Body of pancreas (tissue), 4 donors: ENCODE measurements at regions not wholly inside any gene's neighbourhood (a gene's known extent, or its start where the extent isn't known, plus 50 kb on each side); places are given as distances from the start of the nearest gene placed in this dataset.

Experiments used
- ATAC-seq: fragments of 150-250 bp; one replicate; pipeline ENCODE4 v1.9.1; 2016
- DNase-seq, 4 donors: peaks; one replicate each; pipeline ENCODE4 v3.0.0-alpha.2; 2019
- H3K27ac ChIP-seq, 4 donors: fragments of 200-600 bp; sonication (generic); 1 replicate in 3 of 4; 2 replicates in 1 of 4; pipeline versions ENCODE4 v1.5.1 to v1.6.1; 2016 to 2019; ENCODE audit warnings: mild to moderate bottlenecking in 1 of 4, mixed read lengths in 1 of 4, moderate library complexity in 1 of 4
- H3K27me3 ChIP-seq, 2 donors: fragments of 200-600 bp; sonication (generic); one replicate each; pipeline ENCODE4 v1.6.0; 2016; ENCODE audit warnings: mild to moderate bottlenecking in 1 of 2
- H3K36me3 ChIP-seq, 2 donors: fragments of 200-600 bp; sonication (generic); replicated peaks in 1 of 2; 2 replicates each; pipeline ENCODE4 v1.5.1; 2016; ENCODE audit warnings: low read depth in 2 of 2; ENCODE audit not compliant: insufficient read depth in 1 of 2
- H3K4me1 ChIP-seq: fragments of 200-600 bp; sonication (generic); one replicate; pipeline ENCODE4 v1.6.0; 2016
- H3K4me3 ChIP-seq, 2 donors: fragments of 200-600 bp; sonication (generic); 1 replicate in 1 of 2; 2 replicates in 1 of 2; pipeline ENCODE4 v1.5.1; 2016 to 2019
- H3K9me3 ChIP-seq, 3 donors: fragments of 200-600 bp; sonication (generic); 1 replicate in 2 of 3; 2 replicates in 1 of 3; pipeline ENCODE4 v1.5.1; 2016
- CTCF ChIP-seq, 7 experiments: fragments of 450-650 bp in 4 of 7; fragments of 200-600 bp in 3 of 7; sonication (generic) in 3 of 7; IDR thresholded peaks; one replicate each; pipeline ENCODE4 v1.5.1; 2016 to 2019; ENCODE audit warnings: antibody characterized with exemption in 7 of 7
- POLR2A ChIP-seq, 3 donors: fragments of 450-650 bp; IDR thresholded peaks; one replicate each; pipeline ENCODE4 v1.6.1; 2016; ENCODE audit warnings: antibody characterized with exemption in 3 of 3, mild to moderate bottlenecking in 2 of 3
- WGBS, 2 donors: methylation state at CpG; one replicate each; pipeline ENCODE4 v1.1.5; 2017; 5-methylcytosine and 5-hydroxymethylcytosine counted together
- intact Hi-C: fragments of 100-400 bp; cut with DNase I; formaldehyde crosslinking; loops from one replicate; pipeline ENCODE4 v1.15.1; 2023

- DNase-seq (peak; percentile 23 to 55 (median 36)), ATAC-seq (peak; percentile 78)
- Histone ChIP-seq H3K27me3 (no peaks in the 10 kb centered on the region), H3K27ac (peak overlapping the region in 3 of 4 donors; percentile 18 to 58 (median 32)), H3K36me3 (no peaks in the 10 kb centered on the region), H3K4me1 (no peaks in the 10 kb centered on the region), H3K9me3 (no peaks in the 10 kb centered on the region), H3K4me3 (no peak overlapping the region)
- WGBS, 2 donors: 4 to 13% methylated on average over 3 of the region's 3 CpGs
- intact Hi-C loops: no loop called here
- TF ChIP-seq CTCF (IDR thresholded peaks at IDR 0.05) (no peak), POLR2A (IDR thresholded peaks at IDR 0.05) (no peak)
Observed at GRCh38 chr3:56923526-56924224, 121.9 kb upstream of the ARHGEF3 start.

GRCh38 chr3:56921573-56922453, 120.1 kb upstream of the ARHGEF3 start:
- ATAC-seq: no peak
- no peak for DNase-seq
- TF ChIP-seq POLR2A (IDR thresholded peaks at IDR 0.05) (no peak), CTCF (IDR thresholded peaks at IDR 0.05) (no peak)
- Histone ChIP-seq H3K9me3 (no peaks in the 10 kb centered on the region), H3K4me1 (no peaks in the 10 kb centered on the region), H3K27ac (peak overlapping the region in 1 of 4 donors; percentile 15), H3K4me3 (no peak overlapping the region), H3K36me3 (no peaks in the 10 kb centered on the region), H3K27me3 (no peaks in the 10 kb centered on the region)
- WGBS, 2 donors: 59 to 73% methylated on average over 7 of the region's 7 CpGs
- intact Hi-C loops: no loop called here

- no peak for ATAC-seq
- intact Hi-C loops: no loop called here
- TF ChIP-seq CTCF (IDR thresholded peaks at IDR 0.05) (no peak), POLR2A (IDR thresholded peaks at IDR 0.05) (no peak)
- H3K27ac ChIP-seq: no peak overlapping the region
- no peaks in the 10 kb centered on the region for H3K9me3 ChIP-seq
- no peaks in the 10 kb centered on the region for H3K27me3 ChIP-seq
- WGBS, 2 donors: 91 to 99% methylated on average over 4 of the region's 4 CpGs
- no peaks in the 10 kb centered on the region for H3K36me3 ChIP-seq
- H3K4me3 ChIP-seq: no peak overlapping the region
- H3K4me1 ChIP-seq: no peaks in the 10 kb centered on the region
- DNase-seq: no peak
Observed at GRCh38 chr3:56919797-56920195, 118.0 kb upstream of the ARHGEF3 start.

GRCh38 chr3:56919137-56919796, 117.5 kb upstream of the ARHGEF3 start:
- TF ChIP-seq POLR2A (IDR thresholded peaks at IDR 0.05) (no peak), CTCF (IDR thresholded peaks at IDR 0.05) (no peak)
- no peak overlapping the region for H3K27ac ChIP-seq
- H3K36me3 ChIP-seq: no peaks in the 10 kb centered on the region
- H3K9me3 ChIP-seq: no peaks in the 10 kb centered on the region
- intact Hi-C loops: no loop called here
- H3K4me1 ChIP-seq: no peaks in the 10 kb centered on the region
- no peak for DNase-seq
- 75% methylated on average over 5 of the region's 5 CpGs for WGBS, 2 donors
- ATAC-seq: no peak
- H3K27me3 ChIP-seq: no peaks in the 10 kb centered on the region
- H3K4me3 ChIP-seq: no peak overlapping the region
